ENCODE measurements at regions not wholly inside any gene's neighbourhood (a gene's known extent, or its start where the extent isn't known, plus 50 kb on each side); places are given as distances from the start of the nearest gene placed in this dataset.

DNA sequence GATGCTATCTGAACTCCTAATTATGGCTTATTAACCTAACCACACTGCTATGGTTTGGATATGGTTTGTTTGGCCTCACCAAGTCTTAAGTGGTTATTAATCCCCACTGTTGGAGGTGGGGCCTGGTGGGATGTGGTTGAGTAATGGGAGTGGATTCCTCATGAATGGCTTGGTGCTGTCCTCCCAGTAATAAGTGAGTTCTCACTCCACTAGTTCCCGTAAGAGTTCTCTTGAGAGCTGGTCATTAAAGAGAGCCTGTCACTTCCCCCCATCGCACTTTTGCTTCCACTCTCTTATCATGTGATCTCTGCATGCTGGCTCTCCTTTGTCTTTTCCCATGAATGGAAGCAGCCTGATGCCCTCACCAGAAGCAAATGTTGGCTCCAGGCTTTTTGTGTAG is 328.8 kb downstream of the PLA2G4A start:
- no peak for DNase-seq (ENCODE audit: low read depth, low spot score)
- H3K9ac ChIP-seq (ENCODE audit: insufficient read length): no peak overlapping the region
- TF ChIP-seq EZH2 (IDR thresholded peaks at IDR 0.05): no peak
- no peak for TF ChIP-seq POLR2AphosphoS5 (IDR thresholded peaks at IDR 0.05; ENCODE audit: borderline replicate concordance, low read depth, low read length)
- TF ChIP-seq FOXP2 (optimal IDR thresholded peaks at IDR 0.05; ENCODE audit: control extremely low read depth, extremely low read length, insufficient read depth): no peak
- H3K27ac ChIP-seq: no peak overlapping the region
- no peaks in the 10 kb centered on the region for H3K36me3 ChIP-seq (ENCODE audit: insufficient read depth, low read length)
- H3K9me3 ChIP-seq (ENCODE audit: low read depth, low read length): no peaks in the 10 kb centered on the region; the same call in 1 of the 2 replicates
- H3K4me3 ChIP-seq: no peak overlapping the region

DNA sequence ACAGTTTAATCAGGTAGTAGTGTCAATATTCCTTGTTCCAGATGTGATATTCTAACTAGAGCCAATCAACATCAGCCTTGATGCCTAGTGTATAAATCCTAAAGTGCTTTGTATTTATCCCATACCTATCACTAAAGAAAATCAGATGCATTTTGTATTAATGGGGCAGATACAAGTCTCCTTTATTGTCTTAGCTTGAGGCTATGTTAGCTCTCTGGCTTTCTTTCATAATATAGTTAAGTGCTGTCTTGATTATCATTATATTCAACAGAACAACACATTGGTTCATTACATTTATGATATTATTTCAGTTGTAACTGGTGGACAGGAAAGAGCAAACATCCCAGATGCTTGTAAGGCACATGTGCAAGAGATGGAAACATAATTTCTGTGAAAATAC is 338.8 kb downstream of the PLA2G4A start:
- DNase-seq (ENCODE audit: low read depth, low spot score): no peak
- TF ChIP-seq FOXP2 (optimal IDR thresholded peaks at IDR 0.05; ENCODE audit: control extremely low read depth, extremely low read length, insufficient read depth): no peak
- no peak overlapping the region for H3K9ac ChIP-seq (ENCODE audit: insufficient read length)
- no peaks in the 10 kb centered on the region for H3K9me3 ChIP-seq (ENCODE audit: low read depth, low read length)
- H3K4me3 ChIP-seq: no peak overlapping the region
- H3K36me3 ChIP-seq (ENCODE audit: insufficient read depth, low read length): no peaks in the 10 kb centered on the region
- no peak overlapping the region for H3K27ac ChIP-seq

DNA sequence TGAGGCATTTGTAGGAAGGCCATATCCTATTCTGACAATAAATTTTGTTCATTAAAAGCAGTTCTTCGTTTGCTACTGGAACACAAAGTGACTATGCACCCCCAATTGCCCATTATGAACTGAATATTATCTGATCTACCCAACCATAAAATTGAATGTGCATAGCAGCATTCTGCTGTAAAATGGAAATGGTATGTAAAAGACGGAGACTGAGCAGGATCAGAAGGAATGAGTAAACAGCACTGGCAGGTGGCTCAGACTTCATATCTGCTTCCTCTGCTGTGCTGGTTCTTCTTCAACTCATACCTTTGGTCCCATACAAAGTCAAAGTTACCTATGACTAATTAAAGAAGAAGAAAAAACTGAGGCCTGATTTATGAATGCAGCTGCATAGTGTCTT is 339.5 kb downstream of the PLA2G4A start:
- H3K9me3 ChIP-seq (ENCODE audit: low read depth, low read length): no peaks in the 10 kb centered on the region
- no peak for DNase-seq (ENCODE audit: low read depth, low spot score)
- H3K27ac ChIP-seq: no peak overlapping the region
- H3K9ac ChIP-seq (ENCODE audit: insufficient read length): no peak overlapping the region
- no peak overlapping the region for H3K4me3 ChIP-seq
- H3K36me3 ChIP-seq (ENCODE audit: insufficient read depth, low read length): no peaks in the 10 kb centered on the region
- TF ChIP-seq POLR2AphosphoS5 (IDR thresholded peaks at IDR 0.05; ENCODE audit: borderline replicate concordance, low read depth, low read length) (no peak), EZH2 (IDR thresholded peaks at IDR 0.05) (no peak), FOXP2 (optimal IDR thresholded peaks at IDR 0.05; ENCODE audit: control extremely low read depth, extremely low read length, insufficient read depth) (no peak)

DNA sequence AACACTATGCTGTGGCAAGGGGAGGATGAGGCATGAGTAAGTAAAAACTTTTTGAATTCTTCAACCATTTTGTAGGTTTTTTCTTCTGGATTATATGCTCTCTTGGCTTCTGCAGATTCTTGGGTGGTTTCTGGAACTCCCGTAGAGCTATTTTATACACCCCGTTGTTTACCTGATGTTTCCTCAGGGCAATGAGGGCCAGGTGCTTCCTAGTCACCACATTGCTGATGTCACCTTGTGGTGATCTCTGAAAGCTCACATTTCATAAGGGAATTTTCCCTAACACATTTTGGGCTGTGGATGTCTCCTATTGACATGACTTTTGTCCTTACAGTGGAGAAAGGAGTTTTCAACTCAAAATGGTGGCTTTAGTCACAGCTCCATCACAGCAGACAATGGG is 356.6 kb downstream of the PLA2G4A start:
- TF ChIP-seq FOXP2 (optimal IDR thresholded peaks at IDR 0.05; ENCODE audit: control extremely low read depth, extremely low read length, insufficient read depth): no peak
- no peak for TF ChIP-seq EZH2 (IDR thresholded peaks at IDR 0.05)
- TF ChIP-seq POLR2AphosphoS5 (IDR thresholded peaks at IDR 0.05; ENCODE audit: borderline replicate concordance, low read depth, low read length): no peak
- Histone ChIP-seq H3K9ac (ENCODE audit: insufficient read length) (no peak overlapping the region), H3K4me3 (no peak overlapping the region), H3K9me3 (ENCODE audit: low read depth, low read length) (no peaks in the 10 kb centered on the region), H3K36me3 (ENCODE audit: insufficient read depth, low read length) (no peaks in the 10 kb centered on the region), H3K27ac (no peak overlapping the region)
- DNase-seq (ENCODE audit: low read depth, low spot score): no peak

DNA sequence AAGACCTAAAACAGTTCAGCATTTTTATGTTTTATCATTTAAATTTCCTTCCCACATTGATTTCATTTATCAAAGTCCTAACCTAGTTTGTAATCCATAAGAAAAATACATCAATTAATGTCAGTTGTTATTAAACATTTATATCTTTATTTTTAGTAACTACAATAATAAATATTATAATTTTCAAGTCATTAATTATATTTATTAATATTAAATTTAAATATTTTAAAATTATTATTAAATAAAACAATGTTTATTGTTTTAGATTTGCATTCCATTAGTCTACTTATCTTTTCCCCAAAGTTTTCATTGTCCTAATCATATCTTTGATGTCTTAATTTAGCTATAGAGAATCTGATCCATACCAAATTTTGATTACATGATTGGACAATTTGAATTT is 368.9 kb downstream of the PLA2G4A start:
- Histone ChIP-seq H3K9ac (ENCODE audit: insufficient read length) (no peak overlapping the region), H3K4me3 (no peak overlapping the region), H3K9me3 (ENCODE audit: low read depth, low read length) (no peaks in the 10 kb centered on the region), H3K27ac (no peak overlapping the region), H3K36me3 (ENCODE audit: insufficient read depth, low read length) (no peaks in the 10 kb centered on the region)
- no peak for DNase-seq (ENCODE audit: low read depth, low spot score)
- no peak for TF ChIP-seq POLR2AphosphoS5 (IDR thresholded peaks at IDR 0.05; ENCODE audit: borderline replicate concordance, low read depth, low read length)
- no peak for TF ChIP-seq FOXP2 (optimal IDR thresholded peaks at IDR 0.05; ENCODE audit: control extremely low read depth, extremely low read length, insufficient read depth)
- no peak for TF ChIP-seq EZH2 (IDR thresholded peaks at IDR 0.05)

DNA sequence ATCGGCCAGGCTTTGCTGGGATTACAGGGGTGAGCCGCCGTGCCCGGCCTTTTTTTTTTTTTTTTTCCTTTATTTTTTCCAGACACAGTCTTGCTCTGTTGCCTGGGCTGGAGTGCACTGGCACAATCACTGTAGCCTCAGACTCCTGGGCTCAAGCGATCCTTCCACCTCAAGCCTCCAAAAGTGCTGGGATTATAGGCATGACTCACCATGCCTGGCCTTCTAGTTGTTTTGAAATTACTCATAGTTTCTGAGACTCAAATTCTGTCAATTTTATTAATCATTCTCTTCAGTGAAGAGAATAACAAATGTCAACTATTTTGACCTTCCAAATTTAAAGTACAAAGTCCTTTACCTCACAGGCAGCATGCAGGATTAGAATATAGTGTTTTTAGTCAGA is 374.5 kb downstream of the PLA2G4A start:
- H3K27ac ChIP-seq: no peak overlapping the region
- H3K9me3 ChIP-seq (ENCODE audit: low read depth, low read length): no peaks in the 10 kb centered on the region
- H3K4me3 ChIP-seq: no peak overlapping the region
- no peak for DNase-seq (ENCODE audit: low read depth, low spot score)
- H3K9ac ChIP-seq (ENCODE audit: insufficient read length): no peak overlapping the region
- H3K36me3 ChIP-seq (ENCODE audit: insufficient read depth, low read length): no peaks in the 10 kb centered on the region
- TF ChIP-seq EZH2 (IDR thresholded peaks at IDR 0.05): no peak
- TF ChIP-seq FOXP2 (optimal IDR thresholded peaks at IDR 0.05; ENCODE audit: control extremely low read depth, extremely low read length, insufficient read depth): no peak
- TF ChIP-seq POLR2AphosphoS5 (IDR thresholded peaks at IDR 0.05; ENCODE audit: borderline replicate concordance, low read depth, low read length): no peak

DNA sequence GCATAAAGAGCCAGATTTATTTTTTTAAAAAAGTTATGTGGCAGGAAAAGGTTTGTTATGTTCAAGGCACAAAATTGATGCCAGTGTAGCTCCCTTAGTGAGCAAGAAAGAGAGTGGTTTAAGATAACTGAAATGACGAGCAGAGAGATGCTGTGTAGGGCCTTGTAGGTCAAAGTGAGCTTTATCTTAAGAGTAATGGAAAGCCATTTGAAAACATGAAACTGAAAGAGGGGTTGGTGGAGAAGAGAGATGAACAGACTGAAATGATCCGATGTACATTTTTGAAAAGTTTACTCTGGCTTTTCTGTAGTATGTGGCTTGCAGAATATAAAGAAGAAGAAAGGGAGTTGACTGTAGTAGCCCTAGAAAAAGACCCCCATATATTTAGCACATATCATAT is 383.6 kb downstream of the PLA2G4A start:
- Histone ChIP-seq H3K27ac (no peak overlapping the region), H3K36me3 (ENCODE audit: insufficient read depth, low read length) (no peaks in the 10 kb centered on the region), H3K9me3 (ENCODE audit: low read depth, low read length) (no peaks in the 10 kb centered on the region), H3K9ac (ENCODE audit: insufficient read length) (no peak overlapping the region), H3K4me3 (no peak overlapping the region)
- DNase-seq (ENCODE audit: low read depth, low spot score): no peak
- TF ChIP-seq EZH2 (IDR thresholded peaks at IDR 0.05) (no peak), FOXP2 (optimal IDR thresholded peaks at IDR 0.05; ENCODE audit: control extremely low read depth, extremely low read length, insufficient read depth) (no peak), POLR2AphosphoS5 (IDR thresholded peaks at IDR 0.05; ENCODE audit: borderline replicate concordance, low read depth, low read length) (no peak)

DNA sequence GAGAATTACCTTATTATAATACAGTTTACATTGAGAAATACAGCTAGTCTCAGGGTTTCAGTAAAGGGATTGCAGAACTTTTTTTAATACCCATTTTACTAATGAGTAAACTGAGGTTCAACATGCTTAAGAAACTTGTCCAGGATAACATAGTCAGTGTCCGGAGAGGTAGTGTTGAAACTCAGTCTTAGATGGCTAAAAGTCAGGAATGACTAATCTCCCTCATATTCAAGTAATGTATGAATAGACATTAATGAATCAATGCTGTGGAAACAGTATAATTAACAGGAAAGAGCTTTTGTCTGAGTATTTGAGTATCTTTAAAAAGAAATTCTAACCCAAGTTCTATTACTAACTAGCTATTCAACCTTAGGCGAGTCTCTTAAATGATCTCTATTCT is 397.6 kb downstream of the PLA2G4A start:
- DNase-seq (ENCODE audit: low read depth, low spot score): no peak
- H3K9ac ChIP-seq (ENCODE audit: insufficient read length): no peak overlapping the region
- H3K27ac ChIP-seq: no peak overlapping the region
- TF ChIP-seq FOXP2 (optimal IDR thresholded peaks at IDR 0.05; ENCODE audit: control extremely low read depth, extremely low read length, insufficient read depth) (no peak), EZH2 (IDR thresholded peaks at IDR 0.05) (no peak), POLR2AphosphoS5 (IDR thresholded peaks at IDR 0.05; ENCODE audit: borderline replicate concordance, low read depth, low read length) (no peak)
- no peaks in the 10 kb centered on the region for H3K36me3 ChIP-seq (ENCODE audit: insufficient read depth, low read length)
- H3K9me3 ChIP-seq (ENCODE audit: low read depth, low read length): no peaks in the 10 kb centered on the region
- no peak overlapping the region for H3K4me3 ChIP-seq

DNA sequence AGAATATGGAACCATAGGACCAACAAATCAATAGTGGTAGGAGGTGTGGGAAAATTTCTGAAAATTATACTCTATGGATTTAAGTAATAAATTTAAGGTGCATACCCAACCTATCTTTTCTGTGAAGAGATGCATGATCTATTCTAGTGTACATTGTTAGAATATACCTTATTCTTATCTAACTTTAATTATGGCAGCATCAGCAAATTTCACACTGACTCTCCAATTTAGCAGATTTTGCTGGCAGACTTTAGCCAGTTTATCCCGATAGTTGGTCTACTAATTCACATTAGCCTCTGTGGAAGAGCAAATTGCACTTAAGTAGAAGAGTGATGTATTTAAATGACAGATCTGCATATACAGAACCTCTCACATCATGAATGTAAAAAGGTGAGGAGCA is 400.0 kb downstream of the PLA2G4A start:
- DNase-seq (ENCODE audit: low read depth, low spot score): no peak
- no peak overlapping the region for H3K27ac ChIP-seq
- H3K4me3 ChIP-seq: no peak overlapping the region
- no peaks in the 10 kb centered on the region for H3K36me3 ChIP-seq (ENCODE audit: insufficient read depth, low read length)
- no peak overlapping the region for H3K9ac ChIP-seq (ENCODE audit: insufficient read length)
- no peaks in the 10 kb centered on the region for H3K9me3 ChIP-seq (ENCODE audit: low read depth, low read length)
- TF ChIP-seq FOXP2 (optimal IDR thresholded peaks at IDR 0.05; ENCODE audit: control extremely low read depth, extremely low read length, insufficient read depth) (no peak), EZH2 (IDR thresholded peaks at IDR 0.05) (no peak), POLR2AphosphoS5 (IDR thresholded peaks at IDR 0.05; ENCODE audit: borderline replicate concordance, low read depth, low read length) (no peak)

Data from SK-N-MC (cell line).